GM12878 (cell line): ENCODE measurements at regions not wholly inside any gene's neighbourhood (a gene's known extent, or its start where the extent isn't known, plus 50 kb on each side); places are given as distances from the start of the nearest gene placed in this dataset.

Experiments
- ATAC-seq: fragments of 200-7000 bp; cut with Tn5 transposase; 3 replicates; pipeline ENCODE4 v1.9.1; 2020; ENCODE audit warnings: mild to moderate bottlenecking, moderate library complexity
- BruUV-seq: library from RNA; stranded (reverse); fragments of 400-500 nt; replicated peaks from 2 replicates; lab custom pipeline; 2021; lab: Mats Ljungman, UMichigan
- CTCF ChIA-PET: fragments of 300-600 bp; sonication (Branson Sonifier 250); formaldehyde crosslinking; extraction: SDS; loops from one replicate; lab custom pipeline; 2021; ENCODE audit warnings: inconsistent platforms; lab: Yijun Ruan, JAX
- POLR2A ChIA-PET: fragments of 350-600 bp; formaldehyde crosslinking; extraction: SDS; loops from one replicate; lab custom pipeline; 2021; ENCODE audit warnings: inconsistent platforms; lab: Charles Lee
- RAD21 ChIA-PET: fragments of 300-600 bp; sonication (Branson Sonifier 250); formaldehyde crosslinking; loops from one replicate; lab custom pipeline; 2023; ENCODE audit warnings: antibody characterized with exemption; ENCODE audit not compliant: unreplicated experiment; lab: Charles Lee
- SMC1A ChIA-PET: fragments of 300-600 bp; sonication (Branson Sonifier 250); formaldehyde crosslinking; loops from one replicate; lab custom pipeline; 2023; ENCODE audit not compliant: unreplicated experiment, uncharacterized antibody; lab: Charles Lee
- DNase-seq: peaks from one replicate; pipeline ENCODE4 v3.0.0-alpha.2; 2011; ENCODE audit warnings: low read depth, low spot score
- FAIRE-seq: peaks from 3 replicates; lab custom pipeline; 2011; peaks lifted over from hg19 to GRCh38; lab: Jason Lieb, UNC
- H2AFZ ChIP-seq: 2 replicates; pipeline ENCODE4 v1.6.0; 2011; ENCODE audit warnings: low read depth, low read length, control low read depth; ENCODE audit not compliant: control insufficient read depth
- H3K27ac ChIP-seq: 2 replicates; pipeline ENCODE4 v1.5.1; 2011; ENCODE audit warnings: control low read depth; ENCODE audit not compliant: control insufficient read depth, insufficient read depth
- H3K27me3 ChIP-seq, 2 experiments: replicated peaks in 1 of 2; 2 replicates each; pipeline versions ENCODE4 v1.6.0 to v1.6.1; 2011; ENCODE audit warnings: low read length in 1 of 2; ENCODE audit not compliant: control insufficient read depth in 2 of 2, insufficient read depth in 2 of 2
- H3K36me3 ChIP-seq, 2 experiments: 2 replicates each; pipeline ENCODE4 v1.5.1; 2011; ENCODE audit warnings: low read length in 1 of 2; ENCODE audit not compliant: control insufficient read depth in 2 of 2, insufficient read depth in 2 of 2
- H3K4me1 ChIP-seq: 2 replicates; pipeline ENCODE4 v1.6.1; 2011; ENCODE audit warnings: mild to moderate bottlenecking, low read length, moderate library complexity, mixed read lengths; ENCODE audit not compliant: control insufficient read depth, insufficient read depth
- H3K4me2 ChIP-seq: 2 replicates; pipeline ENCODE4 v1.6.0; 2011; ENCODE audit warnings: control low read depth; ENCODE audit not compliant: control insufficient read depth, insufficient read depth
- H3K4me3 ChIP-seq: fragments of 200-600 bp; sonication (generic); 2 replicates; pipeline ENCODE4 v1.5.1; 2016
- H3K79me2 ChIP-seq: 2 replicates; pipeline ENCODE4 v1.6.0; 2011; ENCODE audit warnings: low read length; ENCODE audit not compliant: control insufficient read depth, insufficient read depth
- H3K9ac ChIP-seq: 2 replicates; pipeline ENCODE4 v1.8.0; 2011; ENCODE audit warnings: low read length, control low read depth, mixed read lengths; ENCODE audit not compliant: control insufficient read depth, insufficient read depth
- H3K9me3 ChIP-seq: replicated peaks from 3 replicates; pipeline ENCODE4 v1.5.1; 2011; ENCODE audit warnings: mild to moderate bottlenecking, low read length; ENCODE audit not compliant: control insufficient read depth, insufficient read depth
- H4K20me1 ChIP-seq: 2 replicates; pipeline ENCODE4 v1.6.0; 2011; ENCODE audit not compliant: control insufficient read depth, insufficient read depth
- EGR1 ChIP-seq, 2 experiments: IDR thresholded peaks; 1 replicate in 1 of 2; 2 replicates in 1 of 2; pipeline ENCODE4 v1.6.1; 2011 to 2012; ENCODE audit warnings: low read depth in 2 of 2, low read length in 2 of 2, borderline replicate concordance in 1 of 2, mild to moderate bottlenecking in 1 of 2, moderate library complexity in 1 of 2
- RAD21 ChIP-seq: IDR thresholded peaks from 2 replicates; pipeline ENCODE4 v1.6.1; 2011; ENCODE audit warnings: mild to moderate bottlenecking, low read depth, low read length, moderate library complexity; ENCODE audit not compliant: insufficient read depth
- RAD51 ChIP-seq: fragments of 450-650 bp; IDR thresholded peaks from 2 replicates; pipeline ENCODE4 v1.6.1; 2016; ENCODE audit warnings: moderate library complexity, mild to moderate bottlenecking, inconsistent platforms
- SPI1 ChIP-seq: IDR thresholded peaks from 2 replicates; pipeline ENCODE4 v1.6.1; 2011; ENCODE audit warnings: low read depth, mild to moderate bottlenecking, low read length, moderate library complexity, borderline replicate concordance; ENCODE audit not compliant: insufficient read depth
- ZNF217 ChIP-seq: fragments of 450-650 bp; IDR thresholded peaks from 2 replicates; pipeline ENCODE4 v1.6.1; 2017; ENCODE audit warnings: antibody characterized with exemption, mild to moderate bottlenecking
- WGBS: methylation state at CpG from one replicate; pipeline ENCODE4 v1.1.6; 2016; ENCODE audit warnings: low lambda C conversion rate; ENCODE audit not compliant: insufficient replicate concordance, insufficient coverage; ENCODE audit errors: missing lambda C conversion rate; 5-methylcytosine and 5-hydroxymethylcytosine counted together
- in situ Hi-C: fragments of 300-500 bp; cut with MboI; formaldehyde crosslinking; loops from 9 replicates; pipeline ENCODE4 v1.14.3; 2018; ENCODE audit warnings: mixed read lengths
- intact Hi-C: fragments of 100-400 bp; cut with micrococcal nuclease; formaldehyde crosslinking; loops from one replicate; pipeline ENCODE4 v1.14.2; 2022; ENCODE audit not compliant: unreplicated experiment
- TF ChIP-seq, protein P1 (sequence below): fragments of 450-650 bp; IDR thresholded peaks from 2 replicates; pipeline ENCODE4 v1.6.1; 2016; ENCODE audit warnings: mild to moderate bottlenecking
- TF ChIP-seq, protein P2 (sequence below): fragments of 450-650 bp; IDR thresholded peaks from 2 replicates; pipeline ENCODE4 v1.6.1; 2017; ENCODE audit warnings: mild to moderate bottlenecking, moderate library complexity
- TF ChIP-seq, protein P3 (sequence below): fragments of 150-350 bp; IDR thresholded peaks from 2 replicates; pipeline ENCODE4 v1.6.1; 2016; ENCODE audit warnings: low read depth, low read length

DNA sequence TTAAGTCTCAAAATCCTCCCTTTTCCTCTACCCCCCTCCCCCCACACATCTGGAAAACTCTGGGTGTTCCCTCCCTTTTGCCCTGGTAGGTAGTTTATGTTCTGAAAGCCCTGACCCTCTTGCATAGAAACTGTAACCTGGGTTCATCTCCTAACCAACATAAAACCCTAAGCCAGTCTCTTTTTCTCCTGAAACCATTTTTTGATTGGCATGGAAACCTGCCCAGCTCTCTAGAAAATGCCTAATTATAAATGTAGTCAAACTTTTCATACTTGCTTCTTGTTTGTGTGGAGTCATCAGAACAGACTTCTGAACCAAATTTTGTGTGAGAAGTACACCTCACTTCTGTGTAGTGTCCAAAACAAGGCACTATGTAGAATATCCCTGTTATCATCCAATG is 1264.4 kb downstream of the SI start:
- in situ Hi-C loops, result no loop called here
- SMC1A ChIA-PET, result interaction anchor here (1.0 to 1.4 kb wide), 3 partner anchors 14 to 110 kb away, joined by 3 read pairs; no protein-coding TSS in a partner anchor
- H3K4me2 ChIP-seq, result no peak overlapping the region
- H4K20me1 ChIP-seq, result no peaks in the 10 kb centered on the region
- TF ChIP-seq, protein P1, sequence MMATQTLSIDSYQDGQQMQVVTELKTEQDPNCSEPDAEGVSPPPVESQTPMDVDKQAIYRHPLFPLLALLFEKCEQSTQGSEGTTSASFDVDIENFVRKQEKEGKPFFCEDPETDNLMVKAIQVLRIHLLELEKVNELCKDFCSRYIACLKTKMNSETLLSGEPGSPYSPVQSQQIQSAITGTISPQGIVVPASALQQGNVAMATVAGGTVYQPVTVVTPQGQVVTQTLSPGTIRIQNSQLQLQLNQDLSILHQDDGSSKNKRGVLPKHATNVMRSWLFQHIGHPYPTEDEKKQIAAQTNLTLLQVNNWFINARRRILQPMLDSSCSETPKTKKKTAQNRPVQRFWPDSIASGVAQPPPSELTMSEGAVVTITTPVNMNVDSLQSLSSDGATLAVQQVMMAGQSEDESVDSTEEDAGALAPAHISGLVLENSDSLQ, result peak; percentile 53; the same call in 1 of the 2 replicates
- no peak for TF ChIP-seq SPI1
- TF ChIP-seq, all 136 proteins: peak for 1
- H3K9me3 ChIP-seq, result no peaks in the 10 kb centered on the region; the same call in 2 of the 3 replicates
- no peak overlapping the region for H3K27ac ChIP-seq
- no peak overlapping the region for H3K4me3 ChIP-seq
- H2AFZ ChIP-seq, result no peak overlapping the region
- CTCF ChIA-PET, result interaction anchor here (0.5 to 2.7 kb wide), 2 partner anchors 28 to 113 kb away, joined by 3 to 11 read pairs; no protein-coding TSS in a partner anchor
- no peak for FAIRE-seq
- H3K4me1 ChIP-seq, result no peaks in the 10 kb centered on the region
- no peak for ATAC-seq
- no peaks in the 10 kb centered on the region for H3K27me3 ChIP-seq
- POLR2A ChIA-PET, result no interaction called here
- H3K36me3 ChIP-seq, result no peaks in the 10 kb centered on the region
- H3K9ac ChIP-seq, result no peak overlapping the region
- RAD21 ChIA-PET, result no interaction called here
- BruUV-seq, result no TSS peak
- intact Hi-C loops, result no loop called here
- DNase-seq, result no peak
- no peaks in the 10 kb centered on the region for H3K79me2 ChIP-seq

DNA sequence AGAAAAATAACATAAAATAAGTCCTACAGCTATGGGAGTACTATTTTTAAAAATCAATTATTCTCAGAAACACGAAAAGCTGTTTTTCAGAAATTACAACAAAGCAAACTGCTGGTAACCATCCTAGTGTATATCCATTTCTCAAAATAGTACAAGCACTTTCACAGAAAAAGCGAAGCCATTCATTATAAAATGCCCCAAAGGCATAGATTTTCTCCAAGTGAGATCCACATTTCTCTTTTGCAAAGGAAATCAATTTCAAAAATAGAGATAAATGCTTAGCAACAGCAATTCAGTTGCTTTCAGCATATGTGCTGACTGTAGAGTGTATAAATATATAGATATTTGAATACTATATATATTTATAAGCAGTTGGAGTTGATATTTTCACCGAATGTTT is 1266.3 kb downstream of the SI start:
- no peaks in the 10 kb centered on the region for H3K36me3 ChIP-seq
- in situ Hi-C loops, result no loop called here
- no peaks in the 10 kb centered on the region for H4K20me1 ChIP-seq
- H3K27me3 ChIP-seq, result no peaks in the 10 kb centered on the region
- WGBS, result 1% methylated on average over 3 of the region's 3 CpGs
- H3K79me2 ChIP-seq, result no peaks in the 10 kb centered on the region
- no peak overlapping the region for H3K4me2 ChIP-seq
- ChIA-PET SMC1A (interaction anchor here (0.9 to 1.6 kb wide), 2 partner anchors 11 to 20 kb away, joined by 4 to 5 read pairs; no protein-coding TSS in a partner anchor), CTCF (interaction anchor here (2.7 kb wide), 1 partner anchor 26 kb away, joined by 11 read pairs; no protein-coding TSS in a partner anchor), POLR2A (no interaction called here), RAD21 (interaction anchor here (1.3 kb wide), 1 partner anchor 138 kb away, joined by 3 read pairs; no protein-coding TSS in a partner anchor)
- no peak overlapping the region for H3K4me3 ChIP-seq
- no peaks in the 10 kb centered on the region for H3K4me1 ChIP-seq
- no peak overlapping the region for H2AFZ ChIP-seq
- H3K27ac ChIP-seq, result no peak overlapping the region
- DNase-seq (no peak), FAIRE-seq (no peak), ATAC-seq (no peak)
- BruUV-seq, result no TSS peak
- intact Hi-C loops, result no loop called here
- no peak overlapping the region for H3K9ac ChIP-seq
- no peaks in the 10 kb centered on the region; the same call in 2 of the 3 replicates for H3K9me3 ChIP-seq
- TF ChIP-seq EGR1 (IDR thresholded peaks at IDR 0.05; ENCODE audit: borderline replicate concordance in 1 of 2, low read depth in 2 of 2, low read length in 2 of 2) (no peak), RAD21 (no peak), ZNF217 (no peak), RAD51 (no peak)
- TF ChIP-seq, protein P2, sequence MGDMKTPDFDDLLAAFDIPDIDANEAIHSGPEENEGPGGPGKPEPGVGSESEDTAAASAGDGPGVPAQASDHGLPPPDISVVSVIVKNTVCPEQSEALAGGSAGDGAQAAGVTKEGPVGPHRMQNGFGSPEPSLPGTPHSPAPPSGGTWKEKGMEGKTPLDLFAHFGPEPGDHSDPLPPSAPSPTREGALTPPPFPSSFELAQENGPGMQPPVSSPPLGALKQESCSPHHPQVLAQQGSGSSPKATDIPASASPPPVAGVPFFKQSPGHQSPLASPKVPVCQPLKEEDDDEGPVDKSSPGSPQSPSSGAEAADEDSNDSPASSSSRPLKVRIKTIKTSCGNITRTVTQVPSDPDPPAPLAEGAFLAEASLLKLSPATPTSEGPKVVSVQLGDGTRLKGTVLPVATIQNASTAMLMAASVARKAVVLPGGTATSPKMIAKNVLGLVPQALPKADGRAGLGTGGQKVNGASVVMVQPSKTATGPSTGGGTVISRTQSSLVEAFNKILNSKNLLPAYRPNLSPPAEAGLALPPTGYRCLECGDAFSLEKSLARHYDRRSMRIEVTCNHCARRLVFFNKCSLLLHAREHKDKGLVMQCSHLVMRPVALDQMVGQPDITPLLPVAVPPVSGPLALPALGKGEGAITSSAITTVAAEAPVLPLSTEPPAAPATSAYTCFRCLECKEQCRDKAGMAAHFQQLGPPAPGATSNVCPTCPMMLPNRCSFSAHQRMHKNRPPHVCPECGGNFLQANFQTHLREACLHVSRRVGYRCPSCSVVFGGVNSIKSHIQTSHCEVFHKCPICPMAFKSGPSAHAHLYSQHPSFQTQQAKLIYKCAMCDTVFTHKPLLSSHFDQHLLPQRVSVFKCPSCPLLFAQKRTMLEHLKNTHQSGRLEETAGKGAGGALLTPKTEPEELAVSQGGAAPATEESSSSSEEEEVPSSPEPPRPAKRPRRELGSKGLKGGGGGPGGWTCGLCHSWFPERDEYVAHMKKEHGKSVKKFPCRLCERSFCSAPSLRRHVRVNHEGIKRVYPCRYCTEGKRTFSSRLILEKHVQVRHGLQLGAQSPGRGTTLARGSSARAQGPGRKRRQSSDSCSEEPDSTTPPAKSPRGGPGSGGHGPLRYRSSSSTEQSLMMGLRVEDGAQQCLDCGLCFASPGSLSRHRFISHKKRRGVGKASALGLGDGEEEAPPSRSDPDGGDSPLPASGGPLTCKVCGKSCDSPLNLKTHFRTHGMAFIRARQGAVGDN, result no peak
- TF ChIP-seq, protein P3, sequence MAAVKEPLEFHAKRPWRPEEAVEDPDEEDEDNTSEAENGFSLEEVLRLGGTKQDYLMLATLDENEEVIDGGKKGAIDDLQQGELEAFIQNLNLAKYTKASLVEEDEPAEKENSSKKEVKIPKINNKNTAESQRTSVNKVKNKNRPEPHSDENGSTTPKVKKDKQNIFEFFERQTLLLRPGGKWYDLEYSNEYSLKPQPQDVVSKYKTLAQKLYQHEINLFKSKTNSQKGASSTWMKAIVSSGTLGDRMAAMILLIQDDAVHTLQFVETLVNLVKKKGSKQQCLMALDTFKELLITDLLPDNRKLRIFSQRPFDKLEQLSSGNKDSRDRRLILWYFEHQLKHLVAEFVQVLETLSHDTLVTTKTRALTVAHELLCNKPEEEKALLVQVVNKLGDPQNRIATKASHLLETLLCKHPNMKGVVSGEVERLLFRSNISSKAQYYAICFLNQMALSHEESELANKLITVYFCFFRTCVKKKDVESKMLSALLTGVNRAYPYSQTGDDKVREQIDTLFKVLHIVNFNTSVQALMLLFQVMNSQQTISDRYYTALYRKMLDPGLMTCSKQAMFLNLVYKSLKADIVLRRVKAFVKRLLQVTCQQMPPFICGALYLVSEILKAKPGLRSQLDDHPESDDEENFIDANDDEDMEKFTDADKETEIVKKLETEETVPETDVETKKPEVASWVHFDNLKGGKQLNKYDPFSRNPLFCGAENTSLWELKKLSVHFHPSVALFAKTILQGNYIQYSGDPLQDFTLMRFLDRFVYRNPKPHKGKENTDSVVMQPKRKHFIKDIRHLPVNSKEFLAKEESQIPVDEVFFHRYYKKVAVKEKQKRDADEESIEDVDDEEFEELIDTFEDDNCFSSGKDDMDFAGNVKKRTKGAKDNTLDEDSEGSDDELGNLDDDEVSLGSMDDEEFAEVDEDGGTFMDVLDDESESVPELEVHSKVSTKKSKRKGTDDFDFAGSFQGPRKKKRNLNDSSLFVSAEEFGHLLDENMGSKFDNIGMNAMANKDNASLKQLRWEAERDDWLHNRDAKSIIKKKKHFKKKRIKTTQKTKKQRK, result no peak
